HFF-Myc (cell line): ENCODE measurements at regions not wholly inside any gene's neighbourhood (a gene's known extent, or its start where the extent isn't known, plus 50 kb on each side); places are given as distances from the start of the nearest gene placed in this dataset.

Experiments used
- DNase-seq: peaks from one replicate; pipeline ENCODE4 v3.0.0-alpha.2; 2011; ENCODE audit warnings: low read depth; ENCODE audit errors: extremely low read depth
- H3K4me3 ChIP-seq: replicated peaks from 2 replicates; pipeline ENCODE4 v1.5.1; 2011; ENCODE audit warnings: low read depth, mild to moderate bottlenecking, control low read depth, low read length
- CTCF ChIP-seq: IDR thresholded peaks from 2 replicates; pipeline ENCODE4 v1.5.1; 2012; ENCODE audit warnings: mild to moderate bottlenecking, low read depth, low read length, control low read depth; ENCODE audit errors: missing control alignments

GRCh38 chr4:19039816-19040215, 1018.3 kb upstream of the LCORL start:
- DNase-seq = no peak
- H3K4me3 ChIP-seq = no peak overlapping the region
- no peak for TF ChIP-seq CTCF

GRCh38 chr4:19038231-19038630, 1016.7 kb upstream of the LCORL start:
- no peak for TF ChIP-seq CTCF
- no peak overlapping the region for H3K4me3 ChIP-seq
- DNase-seq = no peak

- TF ChIP-seq CTCF = no peak
- DNase-seq = no peak
- no peak overlapping the region for H3K4me3 ChIP-seq
Measured at GRCh38 chr4:19033816-19034733, 1012.5 kb upstream of the LCORL start.

GRCh38 chr4:19030536-19030935, 1009.0 kb upstream of the LCORL start:
- DNase-seq = no peak
- no peak overlapping the region for H3K4me3 ChIP-seq

GRCh38 chr4:19030048-19030447, 1008.5 kb upstream of the LCORL start:
- TF ChIP-seq CTCF = no peak
- DNase-seq = no peak
- H3K4me3 ChIP-seq = no peak overlapping the region

More at GRCh38 chr4:19030536-19030935, 1009.0 kb upstream of the LCORL start:
- no peak for TF ChIP-seq CTCF

GRCh38 chr4:19026281-19026680, 1004.7 kb upstream of the LCORL start:
- no peak for TF ChIP-seq CTCF
- H3K4me3 ChIP-seq = no peak overlapping the region
- DNase-seq = no peak
